ENCODE measurements at regions not wholly inside any gene's neighbourhood (a gene's known extent, or its start where the extent isn't known, plus 50 kb on each side); places are given as distances from the start of the nearest gene placed in this dataset.
"Not testable (repeated sequence)": the region's sequence is repeated elsewhere in the genome, so short reads cannot be mapped to it uniquely, and the experiment has no call there.

GRCh38 chr6:97347111-97347510 lies 64.1 kb upstream of the MMS22L start:
- no peak for DNase-seq (ENCODE audit: extremely low read depth, low read depth)
- H3K4me3 ChIP-seq (replicated peaks; ENCODE audit: low read depth, low read length), result no peak overlapping the region
- no peak for TF ChIP-seq CTCF (IDR thresholded peaks at IDR 0.05; ENCODE audit: low read depth, low read length, missing control alignments)

GRCh38 chr6:97361286-97361685 lies 78.3 kb upstream of the MMS22L start:
- no peak for TF ChIP-seq CTCF (IDR thresholded peaks at IDR 0.05; ENCODE audit: low read depth, low read length, missing control alignments)
- DNase-seq (ENCODE audit: extremely low read depth, low read depth), result no peak
- H3K4me3 ChIP-seq (replicated peaks; ENCODE audit: low read depth, low read length), result no peak overlapping the region

GRCh38 chr6:97364327-97364726 lies 81.3 kb upstream of the MMS22L start:
- no peak for DNase-seq (ENCODE audit: extremely low read depth, low read depth)
- TF ChIP-seq CTCF (IDR thresholded peaks at IDR 0.05; ENCODE audit: low read depth, low read length, missing control alignments), result no peak
- no peak overlapping the region for H3K4me3 ChIP-seq (replicated peaks; ENCODE audit: low read depth, low read length)

- not testable (repeated sequence) for H3K4me3 ChIP-seq (replicated peaks; ENCODE audit: low read depth, low read length); DNase-seq (ENCODE audit: extremely low read depth, low read depth)
Observed at GRCh38 chr6:97382071-97382470, 99.1 kb upstream of the MMS22L start.

- no peak overlapping the region for H3K4me3 ChIP-seq (replicated peaks; ENCODE audit: low read depth, low read length)
- DNase-seq (ENCODE audit: extremely low read depth, low read depth), result no peak
- no peak for TF ChIP-seq CTCF (IDR thresholded peaks at IDR 0.05; ENCODE audit: low read depth, low read length, missing control alignments)
Observed at GRCh38 chr6:97392735-97393134, 109.7 kb upstream of the MMS22L start.

- peak; percentile 86 for TF ChIP-seq CTCF (IDR thresholded peaks at IDR 0.05; ENCODE audit: low read depth, low read length, missing control alignments)
- H3K4me3 ChIP-seq (replicated peaks; ENCODE audit: low read depth, low read length), result no peak overlapping the region
- DNase-seq (ENCODE audit: extremely low read depth, low read depth), result peak; percentile 32
Observed at GRCh38 chr6:97394160-97394748, 111.2 kb upstream of the MMS22L start.

GRCh38 chr6:97396880-97397279 lies 113.9 kb upstream of the MMS22L start:
- DNase-seq (ENCODE audit: extremely low read depth, low read depth), result no peak
- no peak for TF ChIP-seq CTCF (IDR thresholded peaks at IDR 0.05; ENCODE audit: low read depth, low read length, missing control alignments)
- no peak overlapping the region for H3K4me3 ChIP-seq (replicated peaks; ENCODE audit: low read depth, low read length)
